NCI-H345 treated with DMSO at 0.1 percent for 48 hours (cell line): ENCODE measurements at regions not wholly inside any gene's neighbourhood (a gene's known extent, or its start where the extent isn't known, plus 50 kb on each side); places are given as distances from the start of the nearest gene placed in this dataset.
"Not testable (repeated sequence)": the region's sequence is repeated elsewhere in the genome, so short reads cannot be mapped to it uniquely, and the experiment has no call there.

ENCODE experiments used
- DNase-seq: peaks from one replicate; lab custom pipeline; 2025; ENCODE audit not compliant: unreplicated experiment; lab: John Stamatoyannopoulos, UW

GRCh38 chr10:33009244-33010131 lies 51.5 kb upstream of the ITGB1 start:
- no peak for DNase-seq

GRCh38 chr10:33008499-33009243 lies 50.6 kb upstream of the ITGB1 start:
- peak; percentile 38 for DNase-seq

GRCh38 chr10:33007731-33008381 lies 49.8 kb upstream of the ITGB1 start:
- not testable (repeated sequence) for DNase-seq
